Right lobe of liver (tissue), 6 donors: ENCODE measurements at regions not wholly inside any gene's neighbourhood (a gene's known extent, or its start where the extent isn't known, plus 50 kb on each side); places are given as distances from the start of the nearest gene placed in this dataset.

Source experiments
- ATAC-seq, 4 donors: fragments of 200-7000 bp; cut with Tn5 transposase; one replicate each; pipeline ENCODE4 v1.9.1; 2020; ENCODE audit warnings: mild to moderate bottlenecking in 4 of 4, moderate library complexity in 4 of 4
- DNase-seq, 3 donors: peaks; one replicate each; pipeline ENCODE4 v3.0.0-alpha.2; 2020
- H3K27ac ChIP-seq, 3 donors: fragments of 200-600 bp; one replicate each; pipeline ENCODE4 v1.8.0; 2022
- H3K27me3 ChIP-seq, 2 donors: fragments of 200-600 bp; one replicate each; pipeline ENCODE4 v1.8.0; 2022
- H3K36me3 ChIP-seq, 4 donors: fragments of 200-600 bp; sonication (generic) in 1 of 4; one replicate each; pipeline versions ENCODE4 v1.5.1 to v1.8.0; 2017 to 2022; ENCODE audit warnings: control low read depth in 1 of 4
- H3K4me1 ChIP-seq, 4 donors: fragments of 200-600 bp; sonication (generic) in 1 of 4; one replicate each; pipeline versions ENCODE4 v1.5.1 to v1.8.0; 2017 to 2022; ENCODE audit warnings: control low read depth in 1 of 4
- H3K4me3 ChIP-seq, 3 donors: fragments of 200-600 bp; one replicate each; pipeline ENCODE4 v1.8.0; 2022
- H3K9me3 ChIP-seq, 4 donors: fragments of 200-600 bp; sonication (generic) in 1 of 4; one replicate each; pipeline versions ENCODE4 v1.5.1 to v1.8.0; 2017 to 2022; ENCODE audit warnings: control low read depth in 1 of 4
- CTCF ChIP-seq, 4 donors: fragments of 200-600 bp in 3 of 4; fragments of 450-650 bp in 1 of 4; IDR thresholded peaks; one replicate each; pipeline versions ENCODE4 v1.5.1 to v1.8.0; 2016 to 2022; ENCODE audit warnings: antibody characterized with exemption in 4 of 4, mild to moderate bottlenecking in 2 of 4
- POLR2A ChIP-seq: fragments of 450-650 bp; IDR thresholded peaks from one replicate; pipeline ENCODE4 v1.6.1; 2017; ENCODE audit warnings: antibody characterized with exemption, mild to moderate bottlenecking
- WGBS: methylation state at CpG from one replicate; pipeline ENCODE4 v1.1.6; 2018; ENCODE audit warnings: low coverage, low lambda C conversion rate; ENCODE audit not compliant: insufficient coverage; ENCODE audit errors: missing lambda C conversion rate; 5-methylcytosine and 5-hydroxymethylcytosine counted together
- intact Hi-C, 2 donors: fragments of 100-400 bp; cut with DNase I; formaldehyde crosslinking; loops; one replicate each; pipeline versions ENCODE4 v1.11.2 to v1.14.1; 2022
- donor health status: DM: no; HTN: yes; CAD: no.
- donor health status: DM: no; HTN: no; CAD: no.
- donor health status: DM: no; HTN: no; CAD: no.
- donor health status: DM: no; HTN: yes; CAD: no.
- donor health status: DM: no; HTN: yes; CAD: no.

DNA sequence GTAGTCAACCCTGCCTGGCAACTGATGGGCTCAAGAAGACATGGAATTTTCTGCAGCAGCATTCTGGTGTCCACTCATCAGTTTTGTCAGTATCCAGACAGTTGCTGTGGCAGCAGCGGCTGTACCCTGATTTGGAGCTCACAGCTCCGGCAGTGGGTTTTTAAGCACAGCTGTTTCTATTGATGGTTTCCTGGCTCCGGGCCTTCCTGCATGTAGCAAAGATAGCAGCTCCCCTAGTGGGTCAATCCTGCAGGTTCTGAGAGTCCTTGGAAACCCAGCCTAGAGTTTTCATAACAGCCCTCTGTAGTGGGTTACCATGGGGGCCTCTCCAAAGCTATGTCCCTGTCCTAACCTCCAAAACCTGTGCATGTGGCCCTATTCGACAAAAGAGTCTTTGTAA is 84.0 kb upstream of the ATP6AP2 start:
- no peak overlapping the region for H3K4me3 ChIP-seq
- intact Hi-C loops, result no loop called here
- H3K4me1 ChIP-seq, result no peaks in the 10 kb centered on the region
- TF ChIP-seq POLR2A (no peak), CTCF (IDR thresholded peaks at IDR 0.05) (no peak)
- WGBS, result 68% methylated on average over 4 of the region's 4 CpGs
- no peaks in the 10 kb centered on the region for H3K27me3 ChIP-seq
- no peaks in the 10 kb centered on the region for H3K36me3 ChIP-seq
- no peak overlapping the region for H3K27ac ChIP-seq
- no peak for ATAC-seq
- no peaks in the 10 kb centered on the region for H3K9me3 ChIP-seq
- DNase-seq, result no peak

- Histone ChIP-seq H3K36me3 (no peaks in the 10 kb centered on the region), H3K27ac (no peak overlapping the region), H3K9me3 (no peaks in the 10 kb centered on the region), H3K4me3 (no peak overlapping the region), H3K27me3 (no peaks in the 10 kb centered on the region), H3K4me1 (no peaks in the 10 kb centered on the region)
- DNase-seq (no peak), ATAC-seq (no peak)
- intact Hi-C loops, result no loop called here
- WGBS, result no CpG with 5 or more reads among the region's 1 CpG
- no peak for TF ChIP-seq POLR2A
- no peak for TF ChIP-seq CTCF (IDR thresholded peaks at IDR 0.05)
These were observed 85.1 kb upstream of the ATP6AP2 start for GRCh38 chrX:40495659-40496058.

DNA sequence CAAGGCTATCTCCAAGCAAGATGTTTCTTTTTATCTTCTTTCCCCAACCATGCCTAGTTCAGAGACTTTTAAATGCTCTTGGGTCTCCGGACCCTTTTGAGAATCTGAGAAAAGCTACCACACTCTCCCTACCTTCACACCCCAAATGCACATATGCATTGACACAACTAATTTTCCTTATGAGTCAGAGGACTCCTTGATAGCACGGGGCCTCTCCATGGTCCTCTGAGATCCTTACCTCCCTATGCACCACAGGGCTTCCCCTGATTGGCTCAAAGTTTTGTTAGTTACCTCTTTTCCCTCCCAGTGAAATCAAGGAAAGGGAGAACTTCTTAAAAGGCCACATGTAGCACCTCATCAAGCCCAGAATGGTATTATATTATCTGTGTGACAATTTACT is 86.8 kb upstream of the ATP6AP2 start:
- no peak overlapping the region for H3K4me3 ChIP-seq
- TF ChIP-seq CTCF (IDR thresholded peaks at IDR 0.05) (no peak), POLR2A (no peak)
- no peaks in the 10 kb centered on the region for H3K4me1 ChIP-seq
- 64% methylated on average over 2 of the region's 2 CpGs for WGBS
- H3K36me3 ChIP-seq, result no peaks in the 10 kb centered on the region
- H3K9me3 ChIP-seq, result no peaks in the 10 kb centered on the region
- DNase-seq (no peak), ATAC-seq (no peak)
- H3K27ac ChIP-seq, result no peak overlapping the region
- no peaks in the 10 kb centered on the region for H3K27me3 ChIP-seq
- intact Hi-C loops, result no loop called here

GRCh38 chrX:40488296-40488695 is 92.5 kb upstream of the ATP6AP2 start:
- DNase-seq, result no peak
- Histone ChIP-seq H3K36me3 (no peaks in the 10 kb centered on the region), H3K4me3 (no peak overlapping the region), H3K27me3 (no peaks in the 10 kb centered on the region), H3K27ac (no peak overlapping the region), H3K9me3 (no peaks in the 10 kb centered on the region), H3K4me1 (no peaks in the 10 kb centered on the region)
- intact Hi-C loops, result no loop called here
- no peak for ATAC-seq
- no peak for TF ChIP-seq POLR2A
- TF ChIP-seq CTCF (IDR thresholded peaks at IDR 0.05), result no peak
- 84% methylated on average over 4 of the region's 4 CpGs for WGBS

GRCh38 chrX:40485973-40486372 is 94.8 kb upstream of the ATP6AP2 start:
- DNase-seq (no peak), ATAC-seq (no peak)
- Histone ChIP-seq H3K4me1 (no peaks in the 10 kb centered on the region), H3K36me3 (no peaks in the 10 kb centered on the region), H3K27ac (no peak overlapping the region), H3K27me3 (no peaks in the 10 kb centered on the region), H3K9me3 (no peaks in the 10 kb centered on the region), H3K4me3 (no peak overlapping the region)
- intact Hi-C loops, result no loop called here
- no CpG with 5 or more reads among the region's 1 CpG for WGBS
- TF ChIP-seq CTCF (IDR thresholded peaks at IDR 0.05) (no peak), POLR2A (no peak)
